ENCODE measurements at regions not wholly inside any gene's neighbourhood (a gene's known extent, or its start where the extent isn't known, plus 50 kb on each side); places are given as distances from the start of the nearest gene placed in this dataset.

GRCh38 chr11:115739146-115739545 lies 234.9 kb upstream of the CADM1 start:
- no peak for DNase-seq

DNA sequence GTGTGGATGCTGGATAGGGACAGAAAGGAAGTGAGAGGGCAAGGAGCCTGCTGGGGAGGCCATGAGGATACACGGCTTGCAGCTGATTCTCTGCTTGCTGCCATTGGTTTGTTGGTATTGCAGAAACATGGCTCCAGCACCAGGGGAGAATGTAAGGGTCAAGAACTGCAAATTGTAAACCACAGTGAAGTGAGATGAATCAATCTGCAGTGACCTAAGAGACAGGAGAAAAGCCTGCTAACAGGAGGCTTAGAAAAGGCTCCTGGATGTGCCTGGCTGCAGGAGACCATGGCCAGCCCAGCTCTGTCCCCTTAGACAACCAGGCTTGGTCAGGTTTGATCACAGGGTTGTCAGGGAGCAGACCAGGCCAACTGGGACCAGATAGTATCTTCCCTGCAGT lies 233.7 kb upstream of the CADM1 start:
- DNase-seq: no peak

GRCh38 chr11:115736146-115736545 lies 231.9 kb upstream of the CADM1 start:
- no peak for DNase-seq

- no peak for DNase-seq
Observed at GRCh38 chr11:115724666-115725065, 220.5 kb upstream of the CADM1 start.

GRCh38 chr11:115722711-115723110 lies 218.5 kb upstream of the CADM1 start:
- DNase-seq: no peak

DNA sequence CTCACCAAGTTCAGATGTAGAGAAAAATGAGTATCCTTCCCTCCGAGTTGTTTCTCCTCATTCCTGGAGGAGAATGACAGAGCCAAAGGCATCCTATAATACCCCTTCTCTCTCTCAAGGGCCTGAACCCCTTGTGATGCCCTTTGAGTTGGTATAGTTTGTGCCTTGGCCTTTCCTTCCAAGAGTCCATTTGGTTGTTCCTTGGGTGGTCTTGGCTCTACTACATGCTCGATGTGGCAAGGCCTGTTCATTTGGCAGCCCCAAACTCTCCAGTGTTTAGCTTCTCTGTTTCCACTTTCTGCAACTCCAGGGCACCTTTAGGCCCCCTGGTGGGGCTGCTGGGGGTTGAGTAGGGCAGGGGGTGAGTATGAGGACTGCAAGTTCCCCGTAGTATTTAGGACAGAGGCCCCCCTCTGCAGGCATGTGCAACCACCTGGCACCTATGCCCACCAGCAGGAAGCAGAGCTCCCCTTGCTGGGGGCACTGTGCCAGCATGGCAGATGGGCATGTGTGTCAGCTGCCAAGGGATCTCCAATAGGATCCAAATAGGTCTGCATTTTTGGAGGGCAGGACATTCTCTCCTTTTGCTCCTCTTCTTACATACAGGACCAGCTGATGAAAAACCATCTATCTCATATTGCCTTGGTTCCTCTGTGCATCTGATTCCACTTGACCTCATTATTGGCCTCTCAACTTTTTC lies 217.2 kb upstream of the CADM1 start:
- DNase-seq: no peak

DNA sequence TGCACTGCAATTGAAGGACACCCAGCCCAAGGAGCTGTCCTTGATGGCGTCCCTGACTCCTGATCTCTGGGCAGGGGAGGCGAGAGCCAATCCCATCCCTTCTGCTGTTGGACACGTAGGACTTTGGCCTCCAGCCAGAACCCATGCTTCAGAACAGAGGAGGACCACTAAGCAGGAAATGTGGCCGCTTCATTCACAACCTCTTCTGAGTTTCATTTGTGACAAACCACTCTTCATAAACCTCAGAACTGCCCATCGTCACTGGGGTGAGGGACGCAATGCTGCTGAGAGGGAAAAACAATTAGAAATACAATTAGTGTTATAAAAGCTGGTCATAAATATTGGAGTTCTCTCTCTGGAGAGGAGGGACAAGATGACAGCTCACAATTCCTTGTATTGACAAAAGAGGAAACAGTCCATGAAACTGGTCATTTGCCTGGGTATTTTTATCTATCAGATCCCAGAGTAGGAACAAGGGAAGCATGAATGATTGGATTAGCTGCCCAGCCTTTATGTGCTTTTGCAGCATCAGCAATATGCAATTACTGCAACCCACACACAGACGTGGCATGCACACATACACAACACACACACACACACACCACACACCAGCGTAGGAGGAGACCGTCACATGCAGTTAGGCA lies 216.5 kb upstream of the CADM1 start:
- DNase-seq: no peak

GRCh38 chr11:115718945-115719344 lies 214.7 kb upstream of the CADM1 start:
- no peak for DNase-seq

DNA sequence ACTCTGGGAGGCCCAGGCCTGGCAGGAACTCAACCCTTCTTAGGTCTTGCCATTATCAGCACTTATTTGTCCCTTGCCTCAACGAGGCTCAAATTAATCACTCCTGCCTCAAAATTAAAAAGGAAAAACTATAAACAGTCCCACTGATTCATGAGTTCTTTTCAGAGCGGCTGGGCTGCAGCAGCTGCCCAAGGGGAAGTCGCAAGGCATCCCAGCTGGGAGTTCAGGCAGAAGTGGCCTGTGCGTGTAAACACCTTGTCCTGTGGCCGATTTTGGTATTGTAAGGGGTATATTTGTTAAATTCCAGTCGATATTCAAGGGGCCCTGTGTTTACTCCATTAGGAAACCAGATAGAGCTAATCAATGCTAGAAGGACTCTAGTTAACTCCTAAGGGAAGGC lies 213.9 kb upstream of the CADM1 start:
- no peak for DNase-seq

DNA sequence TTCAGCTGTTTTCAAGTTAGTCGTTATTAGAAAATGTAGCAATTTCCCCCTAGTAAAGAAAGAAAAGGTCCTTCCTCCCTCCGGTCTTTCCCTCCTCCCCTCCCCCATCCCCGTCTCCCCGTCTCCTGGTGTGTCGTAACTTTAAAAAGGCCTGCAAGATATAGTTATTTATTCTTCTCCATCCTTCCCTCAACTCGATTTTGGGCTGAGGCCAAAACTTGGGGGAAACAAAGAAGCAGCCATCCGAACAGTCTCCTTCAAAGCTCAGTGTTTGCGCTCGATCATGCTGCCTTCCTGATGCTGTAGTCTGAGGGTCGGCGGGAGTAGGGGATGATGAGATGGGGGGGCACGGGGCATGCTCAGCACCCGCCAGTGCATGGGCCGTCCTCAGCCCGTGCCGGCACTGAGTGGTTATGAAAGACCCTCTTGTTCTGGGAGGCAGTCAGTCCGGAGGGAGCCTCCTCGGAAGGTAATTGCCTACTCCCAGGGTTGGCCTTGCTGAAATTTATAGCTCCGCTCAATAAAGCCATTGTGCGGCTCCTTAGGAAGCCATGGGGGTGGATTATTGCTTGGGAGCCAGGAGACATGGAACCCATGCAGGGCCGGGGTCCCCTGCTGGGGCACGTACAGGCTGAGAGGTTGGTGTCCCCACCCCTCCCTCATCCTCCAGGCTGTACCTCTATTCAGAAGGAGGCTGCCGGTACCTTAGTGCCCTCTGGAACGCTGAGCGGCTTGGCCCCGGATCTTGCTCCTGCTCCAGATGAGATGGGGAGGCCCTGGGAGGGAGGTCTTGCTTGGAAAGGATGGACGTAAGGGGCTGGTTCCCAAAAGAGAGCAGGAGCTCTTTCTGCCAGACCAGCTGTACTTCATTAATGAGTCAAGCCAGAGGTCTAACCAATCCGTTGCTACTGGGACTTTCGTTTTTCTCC lies 212.7 kb upstream of the CADM1 start:
- DNase-seq: no peak

DNA sequence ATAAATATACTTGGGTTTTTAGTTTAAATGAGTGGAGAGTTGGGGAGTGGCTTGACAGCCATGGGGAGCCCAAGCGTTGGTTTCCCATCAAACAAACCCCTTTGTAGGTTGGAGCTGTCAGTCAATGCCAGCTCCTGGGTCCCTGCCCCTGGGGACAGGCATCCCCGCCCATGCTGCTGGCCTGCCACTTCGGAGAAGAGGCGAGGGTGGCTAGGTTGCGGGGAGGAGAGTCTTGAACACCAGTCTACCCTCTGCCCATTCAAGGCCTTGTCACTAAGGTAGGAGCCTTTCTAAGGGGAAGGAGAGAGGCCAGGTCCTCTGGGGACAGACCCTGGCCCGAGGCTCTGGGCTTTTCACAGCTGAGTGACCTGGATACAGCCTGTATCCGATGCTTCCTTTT lies 211.9 kb upstream of the CADM1 start:
- no peak for DNase-seq

DNA sequence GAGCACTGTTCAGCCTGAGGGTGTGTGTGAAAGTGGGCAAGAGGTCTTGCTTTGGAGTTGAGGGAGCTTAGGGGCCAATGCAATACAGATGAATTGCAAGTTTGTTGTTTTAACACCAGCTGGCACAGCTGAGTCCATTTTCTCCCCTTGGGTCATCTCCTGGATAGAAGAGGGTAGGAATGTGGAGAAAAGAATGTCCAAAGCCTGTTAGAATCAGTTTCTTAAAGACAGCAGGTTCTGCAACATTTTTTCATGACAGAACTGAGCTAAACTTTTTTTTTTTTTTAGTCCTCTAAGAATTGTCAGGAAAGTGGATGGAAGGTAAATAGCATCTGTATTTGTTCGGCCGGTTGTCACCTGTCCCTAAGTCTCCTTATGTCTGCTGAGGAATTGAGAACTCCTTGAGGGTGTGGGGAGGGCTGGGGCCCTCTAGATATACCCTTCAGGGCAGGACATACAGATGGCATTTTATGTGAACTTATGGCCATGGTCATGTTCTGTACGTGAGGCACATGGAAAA lies 211.1 kb upstream of the CADM1 start:
- no peak for DNase-seq

DNA sequence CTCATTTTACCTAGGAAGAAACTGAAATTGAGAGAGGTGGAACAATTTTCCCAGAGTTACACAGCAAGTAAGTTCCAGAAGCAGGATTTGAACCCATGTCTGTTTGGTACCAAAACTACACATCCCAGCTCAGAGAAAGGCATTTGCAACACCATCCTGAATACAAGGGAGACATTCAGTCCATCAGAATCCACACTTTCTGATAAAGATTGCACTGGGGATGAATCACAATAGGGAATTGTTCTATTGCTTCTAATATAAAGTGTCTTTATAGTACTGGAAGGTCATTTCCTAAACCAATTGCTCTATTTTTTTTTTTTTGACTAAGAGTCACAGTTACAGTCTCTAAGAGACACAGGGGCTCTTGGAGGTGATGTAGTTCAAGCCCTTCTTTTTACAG lies 208.1 kb upstream of the CADM1 start:
- DNase-seq: no peak

GRCh38 chr11:115710980-115711379 lies 206.8 kb upstream of the CADM1 start:
- DNase-seq: no peak

DNA sequence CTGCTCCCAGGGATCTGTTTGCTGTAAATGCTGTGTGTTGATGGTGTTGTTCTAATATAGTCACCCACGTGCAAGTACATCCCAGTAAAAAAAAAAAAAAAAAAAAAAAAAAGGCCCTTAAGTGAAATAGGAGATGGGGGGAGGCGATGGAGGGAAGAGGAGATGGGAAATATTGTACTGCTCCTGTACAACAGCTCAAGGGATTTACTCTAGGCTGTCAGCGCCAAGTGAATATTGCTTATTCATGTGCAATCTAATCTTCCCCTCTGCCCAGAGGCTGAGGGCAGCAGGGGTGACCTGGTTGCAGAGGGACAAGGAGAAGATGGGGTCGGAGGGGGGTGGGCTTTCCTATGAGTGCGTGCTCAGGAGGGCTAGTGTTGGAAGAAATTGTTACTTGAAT lies 206.2 kb upstream of the CADM1 start:
- DNase-seq: no peak

DNA sequence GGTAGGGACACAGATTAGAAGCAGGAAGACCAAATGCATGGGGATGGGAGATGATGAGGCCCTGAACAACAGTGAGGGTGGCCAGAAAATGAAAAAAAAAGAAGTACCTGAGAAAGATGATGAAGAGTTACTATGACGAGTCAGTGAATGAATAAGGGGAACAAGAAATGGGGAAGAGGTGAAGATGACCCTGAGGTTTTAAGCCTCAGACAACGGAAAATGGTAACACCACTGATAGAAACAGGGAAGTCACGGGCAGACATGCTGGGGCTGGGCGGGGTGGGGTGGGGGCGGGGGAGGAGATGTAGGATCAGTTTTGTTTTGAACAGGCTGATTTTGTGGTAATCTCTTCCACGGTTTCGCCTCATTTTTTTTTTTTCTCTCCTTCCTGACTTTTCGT lies 205.1 kb upstream of the CADM1 start:
- DNase-seq: no peak

GRCh38 chr11:115707180-115707905 lies 203.1 kb upstream of the CADM1 start:
- no peak for DNase-seq

DNA sequence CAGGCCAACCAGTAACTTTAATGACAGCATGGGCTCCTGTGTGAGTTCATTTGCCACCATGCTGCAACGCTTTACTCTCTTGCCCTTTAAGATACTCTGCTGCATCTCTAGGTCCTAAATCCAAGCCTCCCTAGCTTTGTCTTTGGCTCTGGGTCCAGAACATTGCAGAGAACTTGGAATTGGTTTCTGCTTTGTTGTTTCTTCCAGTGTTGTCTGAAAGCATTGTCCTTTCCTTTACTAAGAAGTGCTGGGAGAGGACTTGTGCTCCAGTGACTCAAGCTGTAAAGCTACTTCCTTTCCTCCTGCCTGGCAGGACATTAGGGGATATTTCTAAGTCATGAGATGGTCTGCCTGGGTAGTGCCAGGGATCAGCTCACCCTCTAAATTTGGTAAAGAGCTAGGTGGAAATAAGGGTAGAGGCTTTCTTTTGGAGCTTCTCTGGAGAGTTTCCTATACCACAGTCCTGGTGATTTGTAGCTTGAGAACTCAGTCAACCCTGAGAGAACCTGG lies 202.5 kb upstream of the CADM1 start:
- no peak for DNase-seq

GRCh38 chr11:115705200-115705599 lies 201.0 kb upstream of the CADM1 start:
- no peak for DNase-seq

GRCh38 chr11:115700981-115701875 lies 197.0 kb upstream of the CADM1 start:
- no peak for DNase-seq

DNA sequence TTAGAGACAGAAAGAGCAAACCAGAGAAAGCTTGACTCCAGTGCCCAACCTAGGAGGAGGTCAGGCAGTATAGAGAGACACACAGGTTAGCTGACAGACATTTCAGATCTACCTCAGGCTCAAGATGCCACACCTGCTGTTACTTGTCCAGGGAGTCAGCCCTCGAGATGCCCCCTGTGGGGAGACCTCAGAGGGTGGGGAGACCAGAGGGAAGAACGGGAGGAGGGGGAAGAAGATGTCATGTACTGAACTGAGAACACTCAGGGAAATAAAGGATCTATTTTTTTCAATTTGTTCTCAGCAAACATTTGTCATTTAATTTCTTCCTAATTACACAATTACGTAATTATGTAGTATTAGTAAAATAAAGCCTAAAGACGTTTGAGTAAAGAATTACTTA lies 196.3 kb upstream of the CADM1 start:
- no peak for DNase-seq

DNA sequence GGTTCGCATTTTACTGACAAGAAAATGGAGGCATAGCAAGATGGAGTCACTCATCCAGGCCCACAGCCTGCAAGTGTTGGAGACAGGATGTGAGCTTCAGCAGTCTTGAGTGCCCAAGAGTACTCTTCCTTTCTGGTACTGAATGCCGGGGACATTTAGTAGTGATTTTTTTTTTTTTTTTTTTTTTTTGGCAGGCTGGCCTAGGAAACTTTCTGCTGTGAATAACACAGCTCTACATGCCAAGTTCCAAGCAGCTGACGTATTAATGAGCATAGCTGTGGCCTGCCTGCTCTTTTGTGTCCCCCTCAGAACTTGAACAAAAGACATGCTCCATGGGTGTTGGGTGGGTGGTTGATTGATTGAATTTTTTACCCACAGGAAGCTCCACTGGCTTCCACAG lies 195.5 kb upstream of the CADM1 start:
- no peak for DNase-seq

Data from activated T-cell treated with anti-CD3 and anti-CD28 coated beads for 4 hours (primary cell).